SK-N-SH treated with all-trans-retinoic acid at 6 μM for 48 hours (cell line): ENCODE measurements at regions not wholly inside any gene's neighbourhood (a gene's known extent, or its start where the extent isn't known, plus 50 kb on each side); places are given as distances from the start of the nearest gene placed in this dataset.

Experiments
- ARNTL ChIP-seq: fragments of 450-650 bp; formaldehyde crosslinking; IDR thresholded peaks from 2 replicates; pipeline ENCODE4 v1.5.0; 2020; ENCODE audit warnings: low read depth, mild to moderate bottlenecking, moderate library complexity, borderline replicate concordance
- CSRNP3 ChIP-seq: fragments of 250-450 bp; sonication (Bioruptor Pico); IDR thresholded peaks from 2 replicates; pipeline ENCODE4 v1.5.1; 2021; ENCODE audit warnings: mild to moderate bottlenecking, moderate library complexity
- ESRRG ChIP-seq: fragments of 250-450 bp; sonication (Bioruptor Pico); IDR thresholded peaks from 2 replicates; pipeline ENCODE4 v1.6.1; 2021; ENCODE audit warnings: mild to moderate bottlenecking
- PATZ1 ChIP-seq: fragments of 250-450 bp; sonication (Bioruptor Pico); IDR thresholded peaks from 2 replicates; pipeline ENCODE4 v1.8.0; 2020; ENCODE audit warnings: mild to moderate bottlenecking, moderate library complexity, borderline replicate concordance
- TOX ChIP-seq: fragments of 250-450 bp; sonication (Bioruptor Pico); IDR thresholded peaks from 2 replicates; pipeline ENCODE4 v1.8.0; 2021; ENCODE audit warnings: mild to moderate bottlenecking, moderate library complexity, borderline replicate concordance
- ZFP3 ChIP-seq: fragments of 250-450 bp; sonication (Bioruptor Pico); IDR thresholded peaks from 2 replicates; pipeline ENCODE4 v1.5.0; 2020; ENCODE audit warnings: mild to moderate bottlenecking, moderate library complexity

GRCh38 chr5:96024683-96025475 lies 63.2 kb upstream of the ELL2 start:
- TF ChIP-seq PATZ1 (CRISPR knock-in tag) (no peak), TOX (no peak), CSRNP3 (CRISPR knock-in tag) (no peak), ARNTL (CRISPR knock-in tag) (no peak), ZFP3 (no peak), ESRRG (CRISPR knock-in tag) (no peak)
